ENCODE measurements at regions not wholly inside any gene's neighbourhood (a gene's known extent, or its start where the extent isn't known, plus 50 kb on each side); places are given as distances from the start of the nearest gene placed in this dataset.
"Not testable (repeated sequence)": the region's sequence is repeated elsewhere in the genome, so short reads cannot be mapped to it uniquely, and the experiment has no call there.

GRCh38 chr7:91752102-91752501 lies 128.4 kb downstream of the MTERF1 start:
- no peaks in the 10 kb centered on the region for H3K36me3 ChIP-seq (ENCODE audit: insufficient read depth)
- H3K4me3 ChIP-seq (ENCODE audit: low read depth, low read length), result no peak overlapping the region
- WGBS, result 92% methylated on average over 1 of the region's 1 CpG
- no peak for DNase-seq (ENCODE audit: extremely low spot score)
- H3K27ac ChIP-seq (ENCODE audit: low read depth), result no peak overlapping the region
- no peaks in the 10 kb centered on the region for H3K4me1 ChIP-seq (ENCODE audit: insufficient read depth)

GRCh38 chr7:91754280-91754679 lies 126.2 kb downstream of the MTERF1 start:
- WGBS, result 95% methylated on average over 1 of the region's 1 CpG
- H3K4me3 ChIP-seq (ENCODE audit: low read depth, low read length); H3K4me1 ChIP-seq (ENCODE audit: insufficient read depth); DNase-seq (ENCODE audit: extremely low spot score); H3K36me3 ChIP-seq (ENCODE audit: insufficient read depth); H3K27ac ChIP-seq (ENCODE audit: low read depth): not testable (repeated sequence)

- H3K27ac ChIP-seq (ENCODE audit: low read depth); DNase-seq (ENCODE audit: extremely low spot score); H3K4me1 ChIP-seq (ENCODE audit: insufficient read depth); H3K36me3 ChIP-seq (ENCODE audit: insufficient read depth); H3K4me3 ChIP-seq (ENCODE audit: low read depth, low read length): not testable (repeated sequence)
Measured at GRCh38 chr7:91755121-91755520, 125.4 kb downstream of the MTERF1 start.

- no peak overlapping the region for H3K4me3 ChIP-seq (ENCODE audit: low read depth, low read length)
- no peaks in the 10 kb centered on the region for H3K36me3 ChIP-seq (ENCODE audit: insufficient read depth)
- no peaks in the 10 kb centered on the region for H3K4me1 ChIP-seq (ENCODE audit: insufficient read depth)
- WGBS, result 62% methylated on average over 4 of the region's 4 CpGs
- peak; percentile 6 for DNase-seq (ENCODE audit: extremely low spot score)
- H3K27ac ChIP-seq (ENCODE audit: low read depth), result no peak overlapping the region
Measured at GRCh38 chr7:91759205-91759863, 121.2 kb downstream of the MTERF1 start.

- DNase-seq (ENCODE audit: extremely low spot score), result no peak
- H3K27ac ChIP-seq (ENCODE audit: low read depth), result no peak overlapping the region
- H3K4me1 ChIP-seq (ENCODE audit: insufficient read depth), result no peaks in the 10 kb centered on the region
- no peak overlapping the region for H3K4me3 ChIP-seq (ENCODE audit: low read depth, low read length)
- 91% methylated on average over 10 of the region's 10 CpGs for WGBS
- H3K36me3 ChIP-seq (ENCODE audit: insufficient read depth), result no peaks in the 10 kb centered on the region
Measured at GRCh38 chr7:91767820-91768219, 112.7 kb downstream of the MTERF1 start.

GRCh38 chr7:91771394-91771793 lies 109.1 kb downstream of the MTERF1 start:
- Histone ChIP-seq H3K4me3 (ENCODE audit: low read depth, low read length) (no peak overlapping the region), H3K36me3 (ENCODE audit: insufficient read depth) (no peaks in the 10 kb centered on the region), H3K27ac (ENCODE audit: low read depth) (no peak overlapping the region), H3K4me1 (ENCODE audit: insufficient read depth) (no peaks in the 10 kb centered on the region)
- DNase-seq (ENCODE audit: extremely low spot score), result no peak
- 44% methylated on average over 1 of the region's 1 CpG for whole genome bisulfite sequencing

- WGBS, result 59% methylated on average over 4 of the region's 4 CpGs
- no peak for DNase-seq (ENCODE audit: extremely low spot score)
- Histone ChIP-seq H3K27ac (ENCODE audit: low read depth) (no peak overlapping the region), H3K36me3 (ENCODE audit: insufficient read depth) (no peaks in the 10 kb centered on the region), H3K4me1 (ENCODE audit: insufficient read depth) (no peaks in the 10 kb centered on the region), H3K4me3 (ENCODE audit: low read depth, low read length) (no peak overlapping the region)
Measured at GRCh38 chr7:91771921-91772815, 108.3 kb downstream of the MTERF1 start.

GRCh38 chr7:91776171-91776570 lies 104.3 kb downstream of the MTERF1 start:
- no peak for DNase-seq (ENCODE audit: extremely low spot score)
- Histone ChIP-seq H3K27ac (ENCODE audit: low read depth) (no peak overlapping the region), H3K36me3 (ENCODE audit: insufficient read depth) (no peaks in the 10 kb centered on the region), H3K4me3 (ENCODE audit: low read depth, low read length) (no peak overlapping the region), H3K4me1 (ENCODE audit: insufficient read depth) (no peaks in the 10 kb centered on the region)
- WGBS, result 60% methylated on average over 2 of the region's 2 CpGs

- no peaks in the 10 kb centered on the region for H3K4me1 ChIP-seq (ENCODE audit: insufficient read depth)
- no peak overlapping the region for H3K4me3 ChIP-seq (ENCODE audit: low read depth, low read length)
- H3K36me3 ChIP-seq (ENCODE audit: insufficient read depth), result no peaks in the 10 kb centered on the region
- no peak for DNase-seq (ENCODE audit: extremely low spot score)
- 84% methylated on average over 3 of the region's 3 CpGs for WGBS
- H3K27ac ChIP-seq (ENCODE audit: low read depth), result no peak overlapping the region
Measured at GRCh38 chr7:91777522-91777921, 103.0 kb downstream of the MTERF1 start.

GRCh38 chr7:91778416-91778815 lies 102.1 kb downstream of the MTERF1 start:
- no peak for DNase-seq (ENCODE audit: extremely low spot score)
- WGBS, result 72% methylated on average over 1 of the region's 1 CpG

GRCh38 chr7:91780521-91780920 lies 100.0 kb downstream of the MTERF1 start:
- H3K4me3 ChIP-seq (ENCODE audit: low read depth, low read length), result no peak overlapping the region
- no peak overlapping the region for H3K27ac ChIP-seq (ENCODE audit: low read depth)
- 86% methylated on average over 5 of the region's 5 CpGs for WGBS
- no peaks in the 10 kb centered on the region for H3K4me1 ChIP-seq (ENCODE audit: insufficient read depth)
- H3K36me3 ChIP-seq (ENCODE audit: insufficient read depth), result no peaks in the 10 kb centered on the region
- no peak for DNase-seq (ENCODE audit: extremely low spot score)

More at GRCh38 chr7:91778416-91778815, 102.1 kb downstream of the MTERF1 start:
- Histone ChIP-seq H3K4me3 (ENCODE audit: low read depth, low read length) (no peak overlapping the region), H3K27ac (ENCODE audit: low read depth) (no peak overlapping the region), H3K4me1 (ENCODE audit: insufficient read depth) (no peaks in the 10 kb centered on the region), H3K36me3 (ENCODE audit: insufficient read depth) (no peaks in the 10 kb centered on the region)

- H3K4me3 ChIP-seq (ENCODE audit: low read depth, low read length), result no peak overlapping the region
- peak; percentile 6 for DNase-seq (ENCODE audit: extremely low spot score)
- WGBS, result 37% methylated on average over 3 of the region's 3 CpGs
- H3K4me1 ChIP-seq (ENCODE audit: insufficient read depth), result no peaks in the 10 kb centered on the region
- H3K36me3 ChIP-seq (ENCODE audit: insufficient read depth), result no peaks in the 10 kb centered on the region
- no peak overlapping the region for H3K27ac ChIP-seq (ENCODE audit: low read depth)
Measured at GRCh38 chr7:91784469-91784868, 96.0 kb downstream of the MTERF1 start.

- no peaks in the 10 kb centered on the region for H3K36me3 ChIP-seq (ENCODE audit: insufficient read depth)
- WGBS, result 51% methylated on average over 2 of the region's 2 CpGs
- H3K27ac ChIP-seq (ENCODE audit: low read depth), result no peak overlapping the region
- H3K4me3 ChIP-seq (ENCODE audit: low read depth, low read length), result no peak overlapping the region
- DNase-seq (ENCODE audit: extremely low spot score), result no peak
- H3K4me1 ChIP-seq (ENCODE audit: insufficient read depth), result no peaks in the 10 kb centered on the region
Measured at GRCh38 chr7:91787931-91788330, 92.6 kb downstream of the MTERF1 start.

- 77% methylated on average over 2 of the region's 2 CpGs for WGBS
Measured at GRCh38 chr7:91789086-91789485, 91.4 kb downstream of the MTERF1 start.

More at GRCh38 chr7:91789086-91789485, 91.4 kb downstream of the MTERF1 start:
- Histone ChIP-seq H3K4me3 (ENCODE audit: low read depth, low read length) (no peak overlapping the region), H3K27ac (ENCODE audit: low read depth) (no peak overlapping the region), H3K36me3 (ENCODE audit: insufficient read depth) (no peaks in the 10 kb centered on the region), H3K4me1 (ENCODE audit: insufficient read depth) (no peaks in the 10 kb centered on the region)
- DNase-seq (ENCODE audit: extremely low spot score), result no peak
